GM12878 (cell line): ENCODE measurements at regions not wholly inside any gene's neighbourhood (a gene's known extent, or its start where the extent isn't known, plus 50 kb on each side); places are given as distances from the start of the nearest gene placed in this dataset.

ENCODE experiments used
- ATAC-seq: fragments of 200-7000 bp; cut with Tn5 transposase; 3 replicates; pipeline ENCODE4 v1.9.1; 2020; ENCODE audit warnings: mild to moderate bottlenecking, moderate library complexity
- BruUV-seq: library from RNA; stranded (reverse); fragments of 400-500 nt; replicated peaks from 2 replicates; lab custom pipeline; 2021; lab: Mats Ljungman, UMichigan
- CTCF ChIA-PET: fragments of 300-600 bp; sonication (Branson Sonifier 250); formaldehyde crosslinking; extraction: SDS; loops from one replicate; lab custom pipeline; 2021; ENCODE audit warnings: inconsistent platforms; lab: Yijun Ruan, JAX
- POLR2A ChIA-PET: fragments of 350-600 bp; formaldehyde crosslinking; extraction: SDS; loops from one replicate; lab custom pipeline; 2021; ENCODE audit warnings: inconsistent platforms; lab: Charles Lee
- RAD21 ChIA-PET: fragments of 300-600 bp; sonication (Branson Sonifier 250); formaldehyde crosslinking; loops from one replicate; lab custom pipeline; 2023; ENCODE audit warnings: antibody characterized with exemption; ENCODE audit not compliant: unreplicated experiment; lab: Charles Lee
- SMC1A ChIA-PET: fragments of 300-600 bp; sonication (Branson Sonifier 250); formaldehyde crosslinking; loops from one replicate; lab custom pipeline; 2023; ENCODE audit not compliant: unreplicated experiment, uncharacterized antibody; lab: Charles Lee
- DNase-seq: peaks from one replicate; pipeline ENCODE4 v3.0.0-alpha.2; 2011; ENCODE audit warnings: low read depth, low spot score
- FAIRE-seq: peaks from 3 replicates; lab custom pipeline; 2011; peaks lifted over from hg19 to GRCh38; lab: Jason Lieb, UNC
- H2AFZ ChIP-seq: 2 replicates; pipeline ENCODE4 v1.6.0; 2011; ENCODE audit warnings: low read depth, low read length, control low read depth; ENCODE audit not compliant: control insufficient read depth
- H3K27ac ChIP-seq: 2 replicates; pipeline ENCODE4 v1.5.1; 2011; ENCODE audit warnings: control low read depth; ENCODE audit not compliant: control insufficient read depth, insufficient read depth
- H3K27me3 ChIP-seq, 2 experiments: replicated peaks in 1 of 2; 2 replicates each; pipeline versions ENCODE4 v1.6.0 to v1.6.1; 2011; ENCODE audit warnings: low read length in 1 of 2; ENCODE audit not compliant: control insufficient read depth in 2 of 2, insufficient read depth in 2 of 2
- H3K36me3 ChIP-seq, 2 experiments: 2 replicates each; pipeline ENCODE4 v1.5.1; 2011; ENCODE audit warnings: low read length in 1 of 2; ENCODE audit not compliant: control insufficient read depth in 2 of 2, insufficient read depth in 2 of 2
- H3K4me1 ChIP-seq: 2 replicates; pipeline ENCODE4 v1.6.1; 2011; ENCODE audit warnings: mild to moderate bottlenecking, low read length, moderate library complexity, mixed read lengths; ENCODE audit not compliant: control insufficient read depth, insufficient read depth
- H3K4me2 ChIP-seq: 2 replicates; pipeline ENCODE4 v1.6.0; 2011; ENCODE audit warnings: control low read depth; ENCODE audit not compliant: control insufficient read depth, insufficient read depth
- H3K4me3 ChIP-seq: fragments of 200-600 bp; sonication (generic); 2 replicates; pipeline ENCODE4 v1.5.1; 2016
- H3K79me2 ChIP-seq: 2 replicates; pipeline ENCODE4 v1.6.0; 2011; ENCODE audit warnings: low read length; ENCODE audit not compliant: control insufficient read depth, insufficient read depth
- H3K9ac ChIP-seq: 2 replicates; pipeline ENCODE4 v1.8.0; 2011; ENCODE audit warnings: low read length, control low read depth, mixed read lengths; ENCODE audit not compliant: control insufficient read depth, insufficient read depth
- H3K9me3 ChIP-seq: replicated peaks from 3 replicates; pipeline ENCODE4 v1.5.1; 2011; ENCODE audit warnings: mild to moderate bottlenecking, low read length; ENCODE audit not compliant: control insufficient read depth, insufficient read depth
- H4K20me1 ChIP-seq: 2 replicates; pipeline ENCODE4 v1.6.0; 2011; ENCODE audit not compliant: control insufficient read depth, insufficient read depth
- SPI1 ChIP-seq: IDR thresholded peaks from 2 replicates; pipeline ENCODE4 v1.6.1; 2011; ENCODE audit warnings: low read depth, mild to moderate bottlenecking, low read length, moderate library complexity, borderline replicate concordance; ENCODE audit not compliant: insufficient read depth
- STAT1 ChIP-seq: fragments of 450-650 bp; conservative IDR thresholded peaks from 2 replicates; pipeline ENCODE4 v1.6.1; 2014; ENCODE audit warnings: antibody characterized with exemption, mild to moderate bottlenecking
- WGBS: methylation state at CpG from one replicate; pipeline ENCODE4 v1.1.6; 2016; ENCODE audit warnings: low lambda C conversion rate; ENCODE audit not compliant: insufficient replicate concordance, insufficient coverage; ENCODE audit errors: missing lambda C conversion rate; 5-methylcytosine and 5-hydroxymethylcytosine counted together
- in situ Hi-C: fragments of 300-500 bp; cut with MboI; formaldehyde crosslinking; loops from 9 replicates; pipeline ENCODE4 v1.14.3; 2018; ENCODE audit warnings: mixed read lengths
- intact Hi-C: fragments of 100-400 bp; cut with micrococcal nuclease; formaldehyde crosslinking; loops from one replicate; pipeline ENCODE4 v1.14.2; 2022; ENCODE audit not compliant: unreplicated experiment
- TF ChIP-seq, protein P1 (sequence below): IDR thresholded peaks from 2 replicates; pipeline ENCODE4 v1.6.1; 2012; ENCODE audit warnings: mild to moderate bottlenecking, low read depth, low read length
- TF ChIP-seq, protein P2 (sequence below): fragments of 450-650 bp; IDR thresholded peaks from 2 replicates; pipeline ENCODE4 v1.6.1; 2014; ENCODE audit warnings: mild to moderate bottlenecking

DNA sequence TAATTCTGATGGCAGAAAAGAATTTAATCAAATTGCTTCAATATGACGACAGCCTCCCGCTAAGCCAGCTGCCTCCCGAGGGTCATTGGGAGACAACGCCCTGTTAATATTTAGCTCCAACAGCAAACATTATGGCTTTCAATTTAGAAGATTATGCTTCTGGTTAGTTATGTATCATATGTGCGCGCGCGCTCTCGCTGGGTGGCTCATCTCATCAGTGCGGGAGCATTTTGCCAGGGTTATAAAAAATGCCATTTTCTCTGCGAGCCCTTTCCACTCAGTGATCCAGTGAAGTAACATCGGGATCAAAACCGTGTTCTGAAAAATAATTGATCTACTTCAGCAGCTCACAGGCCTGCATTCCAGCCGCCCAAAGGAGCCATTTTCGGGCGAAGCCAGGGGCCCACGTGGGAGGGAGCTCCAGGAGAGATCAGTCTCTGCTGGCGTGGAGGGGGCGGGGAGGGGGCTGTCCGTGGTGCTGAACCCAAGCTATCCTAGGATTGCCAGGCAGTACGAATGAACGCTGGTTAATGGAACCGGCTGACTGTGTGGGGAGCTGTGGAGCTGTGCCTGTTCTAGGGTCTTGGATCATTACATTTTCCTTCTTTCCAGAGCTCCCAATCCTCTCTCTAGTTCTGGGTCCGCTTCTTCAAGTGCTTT, 219.1 kb upstream of the ZC3H12A start:
- no peaks in the 10 kb centered on the region for H3K36me3 ChIP-seq
- no TSS peak for BruUV-seq
- ChIA-PET POLR2A (no interaction called here), SMC1A (no interaction called here), RAD21 (no interaction called here), CTCF (no interaction called here)
- H3K4me1 ChIP-seq = no peaks in the 10 kb centered on the region
- in situ Hi-C loops = no loop called here
- FAIRE-seq = no peak
- no peaks in the 10 kb centered on the region for H4K20me1 ChIP-seq
- no peak overlapping the region for H3K27ac ChIP-seq
- intact Hi-C loops = no loop called here
- H3K9ac ChIP-seq = no peak overlapping the region
- H3K27me3 ChIP-seq = peaks cover 4 to 5% of the 10 kb centered on the region in 2 experiments; a peak in 2 of 4 replicates
- no peak overlapping the region for H3K4me3 ChIP-seq
- WGBS = 41% methylated on average over 24 of the region's 24 CpGs
- no peak for TF ChIP-seq STAT1
- no peak for TF ChIP-seq SPI1
- TF ChIP-seq, protein P1, sequence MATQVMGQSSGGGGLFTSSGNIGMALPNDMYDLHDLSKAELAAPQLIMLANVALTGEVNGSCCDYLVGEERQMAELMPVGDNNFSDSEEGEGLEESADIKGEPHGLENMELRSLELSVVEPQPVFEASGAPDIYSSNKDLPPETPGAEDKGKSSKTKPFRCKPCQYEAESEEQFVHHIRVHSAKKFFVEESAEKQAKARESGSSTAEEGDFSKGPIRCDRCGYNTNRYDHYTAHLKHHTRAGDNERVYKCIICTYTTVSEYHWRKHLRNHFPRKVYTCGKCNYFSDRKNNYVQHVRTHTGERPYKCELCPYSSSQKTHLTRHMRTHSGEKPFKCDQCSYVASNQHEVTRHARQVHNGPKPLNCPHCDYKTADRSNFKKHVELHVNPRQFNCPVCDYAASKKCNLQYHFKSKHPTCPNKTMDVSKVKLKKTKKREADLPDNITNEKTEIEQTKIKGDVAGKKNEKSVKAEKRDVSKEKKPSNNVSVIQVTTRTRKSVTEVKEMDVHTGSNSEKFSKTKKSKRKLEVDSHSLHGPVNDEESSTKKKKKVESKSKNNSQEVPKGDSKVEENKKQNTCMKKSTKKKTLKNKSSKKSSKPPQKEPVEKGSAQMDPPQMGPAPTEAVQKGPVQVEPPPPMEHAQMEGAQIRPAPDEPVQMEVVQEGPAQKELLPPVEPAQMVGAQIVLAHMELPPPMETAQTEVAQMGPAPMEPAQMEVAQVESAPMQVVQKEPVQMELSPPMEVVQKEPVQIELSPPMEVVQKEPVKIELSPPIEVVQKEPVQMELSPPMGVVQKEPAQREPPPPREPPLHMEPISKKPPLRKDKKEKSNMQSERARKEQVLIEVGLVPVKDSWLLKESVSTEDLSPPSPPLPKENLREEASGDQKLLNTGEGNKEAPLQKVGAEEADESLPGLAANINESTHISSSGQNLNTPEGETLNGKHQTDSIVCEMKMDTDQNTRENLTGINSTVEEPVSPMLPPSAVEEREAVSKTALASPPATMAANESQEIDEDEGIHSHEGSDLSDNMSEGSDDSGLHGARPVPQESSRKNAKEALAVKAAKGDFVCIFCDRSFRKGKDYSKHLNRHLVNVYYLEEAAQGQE = peak; percentile 94
- TF ChIP-seq, protein P2, sequence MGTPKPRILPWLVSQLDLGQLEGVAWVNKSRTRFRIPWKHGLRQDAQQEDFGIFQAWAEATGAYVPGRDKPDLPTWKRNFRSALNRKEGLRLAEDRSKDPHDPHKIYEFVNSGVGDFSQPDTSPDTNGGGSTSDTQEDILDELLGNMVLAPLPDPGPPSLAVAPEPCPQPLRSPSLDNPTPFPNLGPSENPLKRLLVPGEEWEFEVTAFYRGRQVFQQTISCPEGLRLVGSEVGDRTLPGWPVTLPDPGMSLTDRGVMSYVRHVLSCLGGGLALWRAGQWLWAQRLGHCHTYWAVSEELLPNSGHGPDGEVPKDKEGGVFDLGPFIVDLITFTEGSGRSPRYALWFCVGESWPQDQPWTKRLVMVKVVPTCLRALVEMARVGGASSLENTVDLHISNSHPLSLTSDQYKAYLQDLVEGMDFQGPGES = no peak
- 0 out of 3 replicates have a peak, but pooled peaks have one; percentile 34 for ATAC-seq
- H3K79me2 ChIP-seq = no peaks in the 10 kb centered on the region
- H3K9me3 ChIP-seq = no peaks in the 10 kb centered on the region
- no peak for DNase-seq
- H2AFZ ChIP-seq = no peak overlapping the region
- no peak overlapping the region for H3K4me2 ChIP-seq
